Colonic mucosa (tissue), 4 donors: ENCODE measurements at regions not wholly inside any gene's neighbourhood (a gene's known extent, or its start where the extent isn't known, plus 50 kb on each side); places are given as distances from the start of the nearest gene placed in this dataset.

Experiments used
- DNase-seq: peaks from one replicate; pipeline ENCODE4 v3.0.0-alpha.2; 2020
- H3K27ac ChIP-seq: fragments of 200-600 bp; one replicate; pipeline ENCODE4 v1.8.0; 2021
- H3K27me3 ChIP-seq: fragments of 200-600 bp; one replicate; pipeline ENCODE4 v1.8.0; 2021
- H3K36me3 ChIP-seq: fragments of 200-600 bp; one replicate; pipeline ENCODE4 v1.8.0; 2021
- H3K4me1 ChIP-seq: fragments of 200-600 bp; one replicate; pipeline ENCODE4 v1.8.0; 2021; ENCODE audit warnings: mild to moderate bottlenecking
- H3K4me3 ChIP-seq: fragments of 200-600 bp; one replicate; pipeline ENCODE4 v1.8.0; 2021
- H3K9ac ChIP-seq, 2 donors: one replicate each; pipeline ENCODE4 v1.7.0; 2013; ENCODE audit warnings: control low read depth in 2 of 2, low read depth in 2 of 2, low read length in 2 of 2
- H3K9me3 ChIP-seq: fragments of 200-600 bp; one replicate; pipeline ENCODE4 v1.8.0; 2021
- intact Hi-C: fragments of 100-400 bp; cut with DNase I; formaldehyde crosslinking; loops from one replicate; pipeline ENCODE4 v1.14.1; 2022
- TF ChIP-seq, protein P1 (sequence below): fragments of 200-600 bp; IDR thresholded peaks from one replicate; pipeline ENCODE4 v1.8.0; 2022; ENCODE audit warnings: antibody characterized with exemption, mild to moderate bottlenecking
- donor health status: healthy.
- donor health status: DM: no; HTN: no; CAD: no.
- donor health status: DM: no; HTN: no; CAD: no.

DNA sequence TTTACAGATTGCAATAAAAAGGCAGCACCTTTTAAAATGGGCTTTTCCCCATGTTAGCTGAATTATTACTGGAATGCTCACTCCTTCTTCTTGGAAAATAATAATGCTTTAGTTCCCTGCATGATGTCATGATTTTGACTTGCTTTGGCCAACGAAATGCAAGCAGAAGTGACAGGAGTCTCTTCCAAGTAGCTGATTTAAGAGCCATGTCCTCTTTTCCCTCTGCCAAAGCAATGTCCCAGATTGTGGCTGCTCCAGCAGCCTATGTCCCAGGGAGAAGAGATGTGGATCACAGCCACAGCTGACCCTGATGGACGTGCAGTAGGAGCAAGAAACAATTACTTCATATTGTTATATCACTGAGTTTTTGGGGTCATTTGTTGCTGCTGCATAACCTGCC, 246.6 kb downstream of the HAPSTR1 start:
- no peaks in the 10 kb centered on the region for H3K4me1 ChIP-seq
- no peak overlapping the region for H3K27ac ChIP-seq
- no peak for DNase-seq
- TF ChIP-seq, protein P1, sequence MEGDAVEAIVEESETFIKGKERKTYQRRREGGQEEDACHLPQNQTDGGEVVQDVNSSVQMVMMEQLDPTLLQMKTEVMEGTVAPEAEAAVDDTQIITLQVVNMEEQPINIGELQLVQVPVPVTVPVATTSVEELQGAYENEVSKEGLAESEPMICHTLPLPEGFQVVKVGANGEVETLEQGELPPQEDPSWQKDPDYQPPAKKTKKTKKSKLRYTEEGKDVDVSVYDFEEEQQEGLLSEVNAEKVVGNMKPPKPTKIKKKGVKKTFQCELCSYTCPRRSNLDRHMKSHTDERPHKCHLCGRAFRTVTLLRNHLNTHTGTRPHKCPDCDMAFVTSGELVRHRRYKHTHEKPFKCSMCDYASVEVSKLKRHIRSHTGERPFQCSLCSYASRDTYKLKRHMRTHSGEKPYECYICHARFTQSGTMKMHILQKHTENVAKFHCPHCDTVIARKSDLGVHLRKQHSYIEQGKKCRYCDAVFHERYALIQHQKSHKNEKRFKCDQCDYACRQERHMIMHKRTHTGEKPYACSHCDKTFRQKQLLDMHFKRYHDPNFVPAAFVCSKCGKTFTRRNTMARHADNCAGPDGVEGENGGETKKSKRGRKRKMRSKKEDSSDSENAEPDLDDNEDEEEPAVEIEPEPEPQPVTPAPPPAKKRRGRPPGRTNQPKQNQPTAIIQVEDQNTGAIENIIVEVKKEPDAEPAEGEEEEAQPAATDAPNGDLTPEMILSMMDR, result no peak
- H3K9ac ChIP-seq, result no peak overlapping the region
- intact Hi-C loops, result no loop called here
- no peaks in the 10 kb centered on the region for H3K27me3 ChIP-seq
- H3K9me3 ChIP-seq, result no peaks in the 10 kb centered on the region
- H3K4me3 ChIP-seq, result no peak overlapping the region
- no peaks in the 10 kb centered on the region for H3K36me3 ChIP-seq

GRCh38 chr16:9338510-9338909, 247.1 kb downstream of the HAPSTR1 start:
- no peaks in the 10 kb centered on the region for H3K4me1 ChIP-seq
- no peak overlapping the region for H3K9ac ChIP-seq
- H3K9me3 ChIP-seq, result no peaks in the 10 kb centered on the region
- no peak overlapping the region for H3K4me3 ChIP-seq
- TF ChIP-seq, protein P1, result no peak
- DNase-seq, result no peak
- H3K27ac ChIP-seq, result no peak overlapping the region
- no peaks in the 10 kb centered on the region for H3K36me3 ChIP-seq
- H3K27me3 ChIP-seq, result no peaks in the 10 kb centered on the region
- intact Hi-C loops, result no loop called here

DNA sequence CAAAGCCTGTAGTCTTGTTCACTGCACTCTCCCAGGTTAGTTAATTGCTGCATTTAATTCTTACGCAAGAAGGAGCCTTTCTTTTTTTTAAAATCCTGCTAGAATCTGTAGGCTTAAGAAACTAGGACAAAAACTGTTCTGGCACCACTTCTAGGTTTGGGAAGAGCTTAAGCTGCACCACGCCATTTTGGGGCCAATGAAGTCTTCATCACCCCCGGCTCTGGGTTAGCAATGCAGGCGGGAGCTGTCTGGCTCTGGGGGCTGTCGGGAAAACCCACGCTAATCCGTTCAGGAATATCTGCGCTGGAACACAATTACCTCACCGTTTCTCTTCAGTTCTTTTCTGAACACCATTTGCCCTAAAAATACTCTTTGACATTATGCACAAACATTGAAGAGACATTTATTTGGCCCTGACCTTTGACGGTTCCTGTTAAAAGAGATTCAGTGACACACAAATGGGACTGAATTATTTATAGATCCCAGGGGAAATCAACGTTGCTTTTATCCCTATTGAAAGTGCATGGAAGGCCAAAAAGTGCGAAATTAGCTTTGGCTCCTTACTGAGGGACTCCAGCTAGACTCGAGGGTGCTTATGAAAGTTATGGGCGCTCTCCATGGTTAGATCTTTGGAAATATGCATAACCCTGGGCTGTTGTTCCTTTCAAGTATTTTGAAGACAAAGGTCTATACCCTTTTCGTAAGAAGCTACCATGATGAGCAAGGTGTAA, 249.2 kb downstream of the HAPSTR1 start:
- Histone ChIP-seq H3K4me3 (no peak overlapping the region), H3K9me3 (no peaks in the 10 kb centered on the region), H3K9ac (no peak overlapping the region), H3K36me3 (no peaks in the 10 kb centered on the region), H3K4me1 (no peaks in the 10 kb centered on the region), H3K27ac (no peak overlapping the region), H3K27me3 (no peaks in the 10 kb centered on the region)
- DNase-seq, result no peak
- TF ChIP-seq, protein P1, result no peak
- intact Hi-C loops, result no loop called here

DNA sequence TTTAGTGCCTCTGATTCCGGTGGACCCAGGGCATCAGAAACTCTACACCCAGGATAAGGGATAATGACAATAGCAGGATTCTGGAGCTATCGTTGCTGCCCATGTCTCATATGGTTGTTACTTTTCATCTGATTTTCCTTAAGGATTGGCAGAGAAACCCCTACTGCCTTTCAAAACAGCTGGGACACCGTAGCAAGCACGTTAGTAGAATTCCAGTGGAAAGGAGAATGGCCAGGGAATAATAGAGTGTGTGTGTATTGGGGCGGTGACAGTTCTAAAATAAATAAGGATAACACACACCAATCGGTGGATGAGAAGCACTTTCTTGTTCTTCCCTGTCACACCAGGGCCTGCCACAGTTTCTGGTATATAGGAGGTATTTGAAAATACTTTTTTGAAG, 251.8 kb downstream of the HAPSTR1 start:
- H3K36me3 ChIP-seq, result no peaks in the 10 kb centered on the region
- no peak overlapping the region for H3K9ac ChIP-seq
- TF ChIP-seq, protein P1, result no peak
- no peaks in the 10 kb centered on the region for H3K27me3 ChIP-seq
- no peak overlapping the region for H3K4me3 ChIP-seq
- intact Hi-C loops, result no loop called here
- no peak overlapping the region for H3K27ac ChIP-seq
- H3K9me3 ChIP-seq, result no peaks in the 10 kb centered on the region
- no peak for DNase-seq
- H3K4me1 ChIP-seq, result no peaks in the 10 kb centered on the region

DNA sequence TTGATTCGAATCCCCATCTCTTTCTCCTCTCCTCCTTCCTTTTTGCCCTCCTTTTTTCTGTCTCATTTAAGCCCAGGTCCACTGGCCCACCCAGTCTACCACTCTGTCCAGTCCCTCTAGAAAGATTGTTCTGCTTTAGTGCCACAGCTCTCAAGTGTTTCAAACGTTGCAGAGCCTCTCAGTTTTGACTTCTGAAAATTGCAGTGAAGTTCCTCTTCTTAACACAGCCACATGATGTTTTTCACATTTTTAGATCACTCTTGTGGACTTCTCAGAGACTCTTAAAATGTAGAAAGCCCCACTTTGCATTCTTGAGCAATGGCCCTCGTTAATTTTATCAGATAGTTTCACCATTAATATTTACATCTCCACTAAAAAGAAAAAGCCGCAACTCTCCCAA, 253.1 kb downstream of the HAPSTR1 start:
- H3K4me3 ChIP-seq, result no peak overlapping the region
- H3K36me3 ChIP-seq, result no peaks in the 10 kb centered on the region
- TF ChIP-seq, protein P1, result no peak
- no peaks in the 10 kb centered on the region for H3K27me3 ChIP-seq
- no peaks in the 10 kb centered on the region for H3K4me1 ChIP-seq
- H3K9ac ChIP-seq, result no peak overlapping the region
- H3K27ac ChIP-seq, result no peak overlapping the region
- H3K9me3 ChIP-seq, result no peaks in the 10 kb centered on the region
- no peak for DNase-seq
- intact Hi-C loops, result no loop called here
